Activated CD4-positive, CD25-positive, alpha-beta regulatory T cell treated with anti-CD3 and anti-CD28 coated beads, Interleukin-2, amount 50 U/mL, for 72 hours (primary cell): ENCODE measurements at regions not wholly inside any gene's neighbourhood (a gene's known extent, or its start where the extent isn't known, plus 50 kb on each side); places are given as distances from the start of the nearest gene placed in this dataset.
"Not testable (repeated sequence)": the region's sequence is repeated elsewhere in the genome, so short reads cannot be mapped to it uniquely, and the experiment has no call there.

Experiments used
- DNase-seq: peaks from one replicate; pipeline ENCODE4 v3.0.0; 2021

DNA sequence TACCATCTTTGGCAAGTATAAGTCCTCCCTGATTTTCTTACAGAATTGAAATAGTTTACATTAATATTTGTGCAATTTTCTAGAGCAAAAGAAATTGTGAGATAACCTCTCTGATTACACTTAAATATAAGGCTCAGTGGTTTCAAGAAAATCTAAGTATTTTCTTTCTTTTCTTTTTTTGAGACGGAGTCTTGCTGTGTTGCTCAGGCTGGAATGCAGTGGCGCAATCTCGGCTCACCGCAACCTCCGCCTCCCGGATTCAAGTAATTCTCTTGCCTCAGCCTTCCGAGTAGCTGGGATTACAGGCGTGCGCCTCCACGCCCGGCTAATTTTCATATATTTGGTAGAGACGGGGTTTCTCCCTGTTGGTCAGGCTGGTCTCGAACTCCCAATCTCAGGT is 813.9 kb upstream of the SLC10A2 start:
- not testable (repeated sequence) for DNase-seq

DNA sequence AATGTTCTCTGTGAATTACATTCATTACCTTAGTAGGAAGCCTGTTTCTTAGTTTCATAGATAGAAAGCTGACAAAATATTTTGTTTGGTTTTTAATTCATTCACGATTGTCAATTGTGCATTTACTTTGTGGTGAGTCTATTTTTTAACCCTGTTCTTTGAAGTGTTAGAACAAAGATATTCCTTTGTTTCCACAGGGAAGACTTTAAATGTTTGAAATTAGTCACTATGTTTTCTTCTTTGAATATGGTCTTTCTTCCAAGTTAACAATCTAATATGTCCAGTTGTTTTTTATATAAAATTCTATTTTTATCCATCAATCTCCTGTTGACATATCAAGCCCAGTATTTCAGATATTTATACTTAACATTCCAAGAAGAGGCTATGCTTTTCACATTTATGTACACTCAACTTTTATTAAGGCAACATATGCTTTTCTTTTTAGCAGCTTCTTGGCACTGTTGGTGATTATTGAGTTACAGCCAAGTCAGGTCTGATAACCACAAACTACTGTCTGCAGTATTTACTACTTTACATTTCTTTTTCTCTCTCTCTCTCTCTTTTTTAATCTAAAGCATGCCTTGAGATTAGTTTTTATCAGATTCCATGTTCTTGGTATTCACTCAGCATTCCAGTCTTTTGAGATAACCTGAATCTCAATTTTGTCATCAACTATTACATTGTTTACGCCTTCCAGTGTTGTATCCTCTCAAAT is 812.8 kb upstream of the SLC10A2 start:
- DNase-seq = no peak

DNA sequence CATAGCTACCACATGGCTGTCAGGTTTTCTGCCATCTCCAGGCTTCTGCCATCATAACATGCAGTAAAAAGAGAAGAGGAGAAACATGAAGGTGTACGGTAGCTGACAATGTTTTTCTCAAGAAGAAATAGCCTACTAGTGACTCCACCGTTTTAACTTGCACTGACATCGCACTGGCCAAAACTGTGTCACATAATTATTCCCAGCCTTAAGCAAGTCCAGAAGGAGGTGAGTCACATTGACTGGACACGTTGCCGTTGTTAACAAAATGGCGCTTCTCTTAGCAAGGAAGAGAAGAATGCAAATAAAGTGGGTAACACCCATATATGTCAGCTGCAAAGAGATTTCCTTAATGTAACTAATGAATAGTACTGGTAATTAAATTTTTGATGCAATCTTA is 810.4 kb upstream of the SLC10A2 start:
- DNase-seq = no peak

DNA sequence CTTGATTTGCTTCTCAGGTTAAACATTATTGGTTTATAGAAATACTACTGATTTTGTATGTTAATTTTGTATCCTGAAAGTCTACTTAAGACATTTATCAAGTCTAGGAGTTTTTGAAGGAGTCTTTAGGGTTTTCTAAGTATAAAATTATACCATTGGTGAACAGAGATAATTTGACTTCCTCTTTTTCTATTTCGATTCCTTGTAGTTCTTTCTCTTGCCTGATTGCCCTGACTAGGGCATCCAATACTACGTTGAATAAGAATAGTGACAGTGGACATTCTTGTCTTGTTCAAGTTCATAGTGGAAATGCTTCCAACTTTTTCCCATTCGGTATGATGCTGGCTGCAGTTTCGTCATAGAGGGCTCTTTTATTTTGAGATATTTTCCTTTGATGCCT is 807.5 kb upstream of the SLC10A2 start:
- no peak for DNase-seq

DNA sequence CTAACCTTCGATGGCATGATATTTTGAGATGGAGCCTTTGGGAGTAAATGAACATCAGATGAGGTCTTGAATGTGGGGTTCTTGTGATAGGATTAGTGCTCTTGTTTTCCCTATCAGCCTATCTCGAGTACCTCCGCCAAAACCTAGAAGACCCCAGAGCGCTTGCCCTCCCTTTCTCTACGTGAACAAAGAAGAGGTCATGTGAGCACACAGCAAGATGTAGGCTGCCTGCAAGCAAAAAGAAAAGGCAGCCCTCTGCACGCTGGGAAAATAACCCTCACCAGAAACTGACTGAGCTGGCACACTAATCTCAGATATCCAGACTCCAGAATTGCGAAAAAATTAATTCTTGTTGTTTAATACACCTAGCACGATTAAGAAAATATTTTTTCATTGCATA is 799.8 kb upstream of the SLC10A2 start:
- DNase-seq = no peak

DNA sequence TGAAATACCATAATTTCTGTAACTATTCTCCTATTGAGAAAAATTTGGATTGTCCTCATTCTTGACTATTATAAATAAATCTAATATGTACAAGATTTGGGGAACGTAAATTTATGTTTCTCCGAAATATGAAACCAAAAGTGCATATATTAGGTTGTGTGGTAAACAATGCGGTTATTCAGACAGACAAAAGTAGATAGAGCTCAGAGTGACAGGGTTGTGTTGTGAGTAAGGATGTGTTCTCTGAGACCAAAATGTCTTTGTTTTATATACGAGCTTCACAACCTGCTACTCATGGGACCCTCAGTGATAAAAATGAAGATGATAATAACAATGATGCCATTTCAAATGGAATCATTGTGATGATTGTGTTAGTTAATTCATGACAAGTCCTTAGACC is 796.3 kb upstream of the SLC10A2 start:
- no peak for DNase-seq

DNA sequence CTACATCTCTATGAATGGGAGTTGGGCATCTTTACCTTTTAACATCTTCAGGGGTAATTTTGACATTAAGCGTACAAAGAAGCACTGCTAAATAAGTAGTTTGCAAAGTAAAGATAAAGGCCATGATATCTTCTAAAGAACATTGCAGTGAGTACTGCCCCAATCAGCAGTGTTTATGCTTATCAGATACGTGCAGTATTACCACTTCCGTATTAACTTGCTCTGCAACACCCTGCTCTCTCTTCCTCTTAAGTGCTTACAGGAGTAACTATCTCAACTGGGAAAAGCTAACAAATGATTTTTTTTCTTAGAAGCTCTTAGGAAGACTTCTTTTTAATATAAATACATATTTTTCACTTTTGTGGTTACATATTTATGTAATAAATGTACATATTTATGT is 793.7 kb upstream of the SLC10A2 start:
- no peak for DNase-seq

DNA sequence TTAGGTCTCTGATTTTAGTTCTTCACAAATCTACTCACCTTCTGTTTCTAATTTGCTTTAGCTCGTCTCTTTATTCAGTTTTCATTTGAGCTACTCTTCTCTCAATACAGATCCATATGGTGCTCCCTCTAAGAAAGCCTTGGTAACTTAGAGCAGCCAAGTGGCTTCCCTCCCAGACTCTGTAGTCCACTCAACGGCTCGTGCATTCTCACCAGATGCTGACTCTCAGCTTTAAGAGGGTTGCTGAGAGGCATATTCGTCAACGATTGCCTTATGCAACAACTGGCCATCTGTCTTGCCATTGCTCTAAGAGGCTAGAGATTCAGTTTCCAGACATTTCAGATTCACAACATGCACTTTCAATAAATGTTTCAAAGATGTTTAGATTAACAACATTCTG is 785.8 kb upstream of the SLC10A2 start:
- DNase-seq = no peak

DNA sequence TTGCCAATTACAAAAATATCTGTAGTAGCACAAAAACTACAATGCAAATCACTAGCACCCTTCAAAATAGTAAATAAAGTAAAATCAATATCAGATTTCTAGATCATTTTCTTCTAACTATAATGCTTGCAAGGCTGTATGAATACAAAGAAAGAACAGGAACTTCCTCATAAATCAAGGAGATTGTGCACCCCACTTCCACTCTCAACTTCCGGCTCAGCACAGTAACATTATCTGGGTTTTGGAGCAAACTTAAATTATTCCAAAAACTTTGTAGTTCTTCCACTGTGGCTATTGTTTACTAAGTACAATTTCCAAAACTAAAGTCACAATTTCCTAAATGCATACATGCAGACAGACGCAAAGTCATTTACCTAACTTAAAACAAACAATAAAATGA is 778.3 kb upstream of the SLC10A2 start:
- no peak for DNase-seq

DNA sequence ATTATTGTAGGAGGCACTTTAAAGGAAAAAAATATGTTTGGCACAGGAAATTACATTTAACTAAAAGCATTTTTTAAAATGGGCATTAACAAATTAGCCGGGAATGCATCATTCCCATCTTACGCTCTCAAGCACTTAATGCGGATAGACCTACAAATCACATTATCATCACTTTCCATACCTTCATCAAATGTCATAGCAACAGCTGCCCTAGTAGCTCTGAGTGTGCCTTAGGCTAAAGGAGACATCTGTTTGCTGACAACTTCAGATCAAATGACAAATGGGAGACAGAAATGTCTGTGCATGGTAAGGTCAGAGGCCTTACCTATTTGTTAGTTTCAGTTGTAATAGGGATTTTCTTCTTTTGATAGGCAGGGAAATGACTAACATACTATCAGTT is 773.2 kb upstream of the SLC10A2 start:
- DNase-seq = no peak

DNA sequence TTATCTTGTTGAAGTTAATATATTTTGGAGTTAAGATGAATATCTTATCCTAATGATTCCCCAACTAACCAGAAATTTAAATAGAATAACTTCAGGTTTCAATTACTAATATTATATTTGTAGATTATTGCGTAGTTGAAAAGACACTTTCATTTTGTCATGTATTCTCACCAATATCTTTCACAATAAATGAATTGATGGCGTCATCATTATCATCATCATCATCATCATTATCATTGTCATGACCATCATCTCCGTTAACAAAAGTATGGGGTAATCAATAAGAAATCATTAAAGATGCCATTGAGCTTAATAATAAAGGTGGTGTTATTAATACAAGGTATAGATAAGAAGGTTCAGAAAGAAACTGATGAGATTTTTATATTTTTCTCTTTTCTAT is 768.8 kb upstream of the SLC10A2 start:
- no peak for DNase-seq

DNA sequence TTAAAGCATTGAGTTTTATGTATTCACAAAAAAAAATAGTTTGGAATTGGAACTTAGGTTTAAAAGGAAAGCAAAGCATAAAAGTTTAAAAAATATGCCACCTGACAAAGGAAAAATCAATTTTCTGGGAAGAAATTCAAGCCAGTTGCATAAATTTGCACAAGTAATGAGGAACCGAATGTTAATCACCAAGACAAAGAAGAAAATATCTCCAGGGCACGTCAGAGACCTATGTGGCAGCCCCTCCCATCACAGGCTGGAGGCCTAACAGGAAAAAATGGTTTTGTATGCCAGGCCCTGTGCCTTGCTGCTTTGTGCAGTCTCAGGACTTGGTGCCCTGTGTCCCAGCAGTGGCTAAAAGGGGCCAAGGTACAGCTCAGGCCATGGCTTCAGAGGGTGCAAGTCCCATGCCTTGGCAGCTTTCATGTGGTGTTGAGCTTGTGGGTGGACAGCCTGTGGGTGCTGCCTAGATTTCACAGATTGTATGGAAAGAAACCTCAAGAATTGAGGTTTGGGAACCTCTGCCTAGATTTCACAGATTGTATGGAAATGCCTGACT is 767.2 kb upstream of the SLC10A2 start:
- DNase-seq = no peak

DNA sequence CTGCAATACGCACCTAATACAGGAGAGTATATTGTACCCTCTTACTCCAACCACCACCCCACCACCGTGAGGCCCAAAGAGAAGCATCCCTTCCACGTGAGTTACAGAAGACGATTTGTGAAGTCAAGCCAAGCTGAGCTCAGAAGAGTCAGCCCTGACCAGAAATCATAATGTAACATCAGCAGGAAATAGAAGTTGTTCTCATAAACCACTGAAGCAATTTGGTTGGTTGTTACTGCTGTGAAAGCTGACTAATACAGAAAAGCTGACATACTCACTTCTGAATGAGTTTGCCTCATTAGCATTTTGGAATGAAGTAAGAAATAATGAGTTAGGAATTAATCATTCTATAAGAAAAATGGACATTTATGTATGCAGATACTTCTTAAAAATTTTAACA is 749.4 kb upstream of the SLC10A2 start:
- DNase-seq = no peak

DNA sequence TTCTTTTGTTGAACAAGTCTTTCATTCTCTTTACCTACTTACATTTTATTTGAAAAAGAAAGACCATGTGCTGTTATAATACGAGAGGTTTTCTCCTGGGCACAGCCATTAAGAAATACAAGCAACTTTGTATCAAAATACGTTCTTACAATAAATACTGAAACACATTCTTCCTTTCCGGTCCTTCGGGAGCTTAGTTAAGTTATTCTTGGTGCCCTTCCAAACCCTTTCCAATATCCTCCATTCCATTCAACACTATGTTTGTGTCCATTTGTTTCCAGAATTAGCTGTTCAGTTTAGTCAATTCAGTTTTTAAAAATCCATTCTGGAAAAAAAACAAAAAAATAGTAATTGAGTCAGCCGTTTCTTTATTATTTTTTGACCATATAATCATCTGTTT is 746.8 kb upstream of the SLC10A2 start:
- DNase-seq = no peak

DNA sequence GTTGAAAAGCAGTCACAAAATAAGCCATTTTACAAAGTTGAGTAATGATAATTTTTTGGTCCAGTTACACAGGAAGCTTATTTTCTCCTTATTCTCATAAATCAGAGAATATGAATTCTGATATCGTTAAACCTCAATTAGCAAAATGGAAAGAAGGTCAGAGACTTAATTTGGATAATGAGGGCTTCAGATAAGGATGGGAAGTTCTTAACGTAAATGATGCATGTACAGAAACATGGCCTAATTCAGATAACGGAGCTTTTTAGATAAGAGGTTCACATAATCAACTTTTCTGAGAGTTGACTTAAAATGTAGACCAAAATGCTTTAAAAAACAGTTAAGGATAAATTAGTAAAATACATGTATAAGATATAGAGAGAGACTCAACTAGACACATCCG is 746.3 kb upstream of the SLC10A2 start:
- DNase-seq = no peak

DNA sequence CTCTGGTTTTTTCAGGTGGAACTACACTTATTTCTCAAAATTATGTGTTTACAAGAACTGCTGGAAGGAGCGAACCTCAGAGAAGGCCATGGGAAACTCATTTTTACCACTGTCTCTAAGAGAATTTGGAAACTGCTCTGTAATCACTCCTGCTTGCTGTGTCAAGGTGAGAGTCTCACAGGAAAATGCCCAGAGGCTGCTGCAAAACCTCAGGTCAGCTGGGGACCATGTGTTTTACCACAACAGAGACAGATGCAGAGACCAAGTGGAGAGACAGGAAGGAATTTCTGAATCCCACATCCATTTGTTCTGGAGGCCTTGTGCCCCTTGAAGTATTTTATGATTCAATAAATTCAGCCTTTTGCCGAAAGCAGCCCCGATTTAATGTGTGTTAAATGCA is 743.8 kb upstream of the SLC10A2 start:
- no peak for DNase-seq

DNA sequence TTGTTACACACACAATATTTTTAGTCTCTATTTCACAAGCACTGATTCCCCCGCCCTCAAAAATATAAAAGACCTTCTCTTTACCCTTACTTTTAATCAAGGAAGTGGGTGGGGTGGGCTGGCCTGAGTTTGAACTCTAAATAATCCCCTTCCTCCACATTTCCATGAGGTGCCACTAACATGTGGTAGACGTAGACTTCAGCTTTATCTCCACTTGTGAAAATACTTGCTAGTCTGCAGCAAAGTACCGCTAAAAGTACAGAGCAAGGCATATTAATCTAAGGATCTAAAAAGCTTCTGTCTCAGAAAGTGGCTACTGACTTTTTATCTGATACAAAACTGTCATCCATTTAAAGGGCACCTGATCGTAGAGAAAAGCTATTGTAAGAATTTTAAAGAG is 739.6 kb upstream of the SLC10A2 start:
- no peak for DNase-seq

DNA sequence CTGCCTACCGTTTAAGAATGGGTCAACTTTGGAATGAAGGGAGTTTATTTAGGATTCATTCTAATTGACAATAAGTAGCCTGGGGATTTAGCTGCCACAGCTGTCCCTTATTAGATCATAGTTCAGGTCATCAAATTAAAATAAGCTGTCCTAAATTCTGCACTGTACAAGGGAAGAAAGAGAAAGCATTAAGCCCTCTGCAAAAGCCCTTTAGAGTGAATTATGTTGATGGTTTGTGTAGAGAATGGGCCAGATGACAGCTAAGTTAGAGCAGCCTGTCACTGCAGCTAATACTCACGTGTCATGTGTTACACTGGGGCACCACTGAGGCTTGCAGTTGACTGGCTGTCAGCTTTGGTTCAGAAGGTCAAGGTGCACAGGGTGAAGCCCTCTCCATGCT is 737.1 kb upstream of the SLC10A2 start:
- no peak for DNase-seq

DNA sequence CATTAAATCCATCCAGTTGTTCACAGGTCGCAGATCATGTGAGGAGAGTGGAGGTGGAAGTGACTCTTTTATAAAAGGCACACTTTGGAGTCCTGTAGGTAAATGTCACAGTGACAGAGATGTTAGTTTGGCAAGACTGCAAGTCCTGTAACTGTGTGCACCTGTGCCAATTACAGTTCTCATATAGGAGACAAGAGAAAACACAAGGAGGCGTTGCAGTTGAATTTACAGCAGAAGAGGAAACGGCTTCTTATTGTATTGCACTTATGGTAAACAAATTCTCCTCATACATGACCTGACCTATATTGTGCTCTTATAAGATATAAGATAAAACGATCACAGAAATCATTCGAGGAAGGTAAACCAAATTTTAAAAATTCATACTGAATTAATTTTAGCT is 732.8 kb upstream of the SLC10A2 start:
- no peak for DNase-seq

DNA sequence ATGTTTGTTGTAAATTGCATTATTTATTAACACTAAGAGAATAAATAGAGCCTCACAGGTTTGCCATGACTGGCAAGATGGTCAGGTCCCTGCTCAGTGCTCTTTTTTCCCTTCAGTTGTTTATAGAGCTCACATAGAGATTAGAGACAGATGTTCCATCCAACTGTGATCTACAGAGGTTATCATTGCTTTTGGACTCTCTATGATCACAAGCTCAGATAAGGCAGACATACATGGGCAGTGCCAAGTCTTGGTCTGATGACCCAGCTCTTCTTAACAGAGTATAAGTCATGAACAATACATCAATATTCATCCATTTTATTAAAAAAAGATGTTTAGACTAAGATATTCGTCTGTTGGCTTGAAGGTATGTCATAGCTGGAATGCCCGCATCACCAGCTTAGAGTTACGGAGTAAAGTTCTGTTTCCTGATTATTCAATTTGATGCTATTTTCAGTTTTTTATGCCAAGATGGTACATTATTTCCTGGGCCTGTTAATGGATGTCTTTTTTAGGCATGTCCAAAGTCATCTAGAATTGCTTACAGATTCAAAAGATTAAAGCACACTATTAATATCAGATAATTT is 729.8 kb upstream of the SLC10A2 start:
- no peak for DNase-seq

DNA sequence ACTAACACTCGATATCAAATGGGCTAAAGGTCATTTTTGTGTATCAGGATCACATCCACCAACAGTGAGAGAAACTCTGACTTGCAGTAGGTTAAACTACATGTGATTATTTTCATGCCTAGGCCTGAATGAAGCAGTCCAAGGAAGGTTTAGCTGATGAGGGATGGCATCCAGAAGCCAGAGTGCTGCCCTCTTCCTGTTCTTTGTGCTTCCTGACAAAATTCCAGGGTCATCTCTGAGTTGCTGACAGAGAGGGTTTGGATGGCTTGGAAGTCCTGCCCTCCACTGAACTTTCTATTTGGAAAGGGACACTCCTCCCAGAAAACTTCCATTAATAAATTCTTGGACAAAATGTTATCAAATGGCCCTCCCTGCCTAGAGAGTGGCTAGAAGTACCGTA is 728.3 kb upstream of the SLC10A2 start:
- DNase-seq = no peak

DNA sequence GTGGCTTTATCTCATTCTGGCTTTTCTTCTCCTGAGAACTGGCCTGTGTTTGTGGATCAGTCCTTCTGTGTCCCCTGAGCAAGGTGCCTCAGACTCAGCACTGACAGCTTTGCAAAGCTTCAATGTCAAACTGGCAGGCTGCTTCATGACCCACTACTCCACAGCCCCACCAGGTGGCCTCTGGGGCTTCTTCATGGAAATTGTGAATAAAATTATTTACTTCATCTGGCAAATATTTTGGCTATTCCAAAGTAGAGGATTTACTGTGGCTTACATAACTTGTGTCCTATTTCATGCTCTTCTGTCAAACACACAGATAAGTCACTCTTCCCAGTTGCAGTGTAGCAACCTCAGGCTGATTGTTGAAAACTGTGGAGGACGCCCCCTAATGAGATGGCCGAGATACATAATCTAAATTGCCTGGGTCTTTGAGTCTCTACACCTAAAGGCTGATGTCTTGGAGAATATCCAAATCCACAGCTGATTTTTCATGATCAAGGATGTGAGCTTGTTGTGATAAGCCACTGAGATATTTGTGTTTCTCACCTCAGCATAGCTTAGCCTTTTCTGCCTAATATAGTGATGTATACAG is 721.9 kb upstream of the SLC10A2 start:
- DNase-seq = no peak

DNA sequence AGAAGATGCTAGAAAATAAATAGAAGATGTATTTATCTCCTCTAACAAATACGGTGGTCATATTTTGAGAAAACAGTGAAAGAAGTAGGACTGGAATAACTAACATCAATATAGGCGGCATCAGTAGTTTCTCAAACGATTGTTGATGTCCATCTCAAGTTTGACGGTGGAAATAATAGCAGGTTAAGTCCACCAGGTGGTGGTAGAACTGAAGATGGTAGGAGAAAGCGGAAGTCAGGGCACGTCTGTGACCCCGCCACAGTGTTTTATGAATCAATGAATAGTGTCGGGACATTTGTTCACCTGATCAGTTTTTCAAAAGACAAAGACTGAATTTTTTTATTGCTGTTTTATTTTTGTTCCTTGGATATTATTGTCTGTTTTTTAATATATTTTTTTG is 706.4 kb upstream of the SLC10A2 start:
- DNase-seq = no peak

DNA sequence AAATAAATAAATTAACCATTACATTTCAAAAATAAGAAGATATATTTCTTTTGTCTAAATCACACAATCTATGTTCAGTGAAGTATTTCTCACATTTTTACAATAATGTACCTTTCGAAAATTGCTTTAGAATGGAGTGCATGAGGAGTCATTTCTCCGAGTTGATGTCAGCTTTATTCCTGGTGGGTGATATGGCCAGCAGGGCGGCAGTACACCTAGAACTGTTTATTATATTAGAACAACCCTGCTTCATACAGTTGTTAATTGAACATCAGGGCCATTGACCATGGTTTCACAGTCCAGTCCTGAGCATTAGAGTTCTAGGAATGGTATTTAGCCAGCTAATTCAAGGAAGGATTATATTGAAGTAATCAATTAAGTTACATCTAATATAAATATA is 696.3 kb upstream of the SLC10A2 start:
- no peak for DNase-seq

DNA sequence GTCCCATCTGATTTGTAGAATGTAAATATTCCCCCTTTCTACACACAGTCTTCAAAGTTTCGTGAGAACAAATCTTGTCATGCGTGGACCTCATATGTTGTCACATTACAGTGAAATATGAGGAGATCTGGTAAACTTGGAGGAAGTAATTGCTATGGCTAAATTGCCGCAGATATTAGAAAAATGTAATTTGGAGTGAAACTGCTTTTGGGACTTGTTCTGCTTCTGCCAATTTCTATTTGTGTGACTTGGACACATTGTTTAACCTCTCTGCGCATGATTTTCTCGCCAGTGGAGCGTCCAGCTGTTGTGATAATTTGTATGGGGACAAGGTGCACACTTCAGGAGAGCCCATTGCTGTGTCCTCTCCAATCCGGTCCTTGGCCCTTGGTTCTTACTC is 693.1 kb upstream of the SLC10A2 start:
- no peak for DNase-seq
